CD4-positive, alpha-beta T cell (primary cell): ENCODE measurements at regions not wholly inside any gene's neighbourhood (a gene's known extent, or its start where the extent isn't known, plus 50 kb on each side); places are given as distances from the start of the nearest gene placed in this dataset.
"Not testable (repeated sequence)": the region's sequence is repeated elsewhere in the genome, so short reads cannot be mapped to it uniquely, and the experiment has no call there.

Source experiments
- ATAC-seq: fragments of 200-7000 bp; cut with Tn5 transposase; one replicate; pipeline ENCODE4 v1.10.0; 2022; ENCODE audit warnings: mild to moderate bottlenecking; ENCODE audit not compliant: poor library complexity
- CTCF ChIA-PET: fragments of 350-600 bp; sonication (Branson Sonifier 250); formaldehyde crosslinking; loops from one replicate; lab custom pipeline; 2021; ENCODE audit warnings: antibody characterized with exemption, inconsistent platforms; lab: Charles Lee
- POLR2A ChIA-PET: fragments of 350-600 bp; sonication (Branson Sonifier 250); formaldehyde crosslinking; loops from one replicate; lab custom pipeline; 2021; ENCODE audit warnings: antibody characterized with exemption, inconsistent platforms; lab: Charles Lee
- DNase-seq, 14 experiments: peaks; one replicate each; pipeline ENCODE4 v3.0.0-alpha.2; 2013 to 2020; ENCODE audit warnings: mixed read lengths in 2 of 14
- H3K27ac ChIP-seq, 2 donors: one replicate each; pipeline versions ENCODE4 v1.5.1 to v1.7.0; 2013; ENCODE audit warnings: low read length in 2 of 2, low read depth in 1 of 2, mild to moderate bottlenecking in 1 of 2
- H3K27me3 ChIP-seq, 2 experiments: 1 replicate in 1 of 2; 2 replicates in 1 of 2; pipeline versions ENCODE4 v1.6.1 to v1.7.0; 2013; ENCODE audit warnings: low read length in 2 of 2, control low read depth in 1 of 2, mild to moderate bottlenecking in 1 of 2, moderate library complexity in 1 of 2; ENCODE audit not compliant: insufficient read depth in 2 of 2, control insufficient read depth in 1 of 2
- H3K36me3 ChIP-seq: one replicate; pipeline ENCODE4 v1.6.1; 2013; ENCODE audit warnings: low read length, control low read depth; ENCODE audit not compliant: insufficient read depth
- H3K4me1 ChIP-seq: one replicate; pipeline ENCODE4 v1.6.1; 2013; ENCODE audit warnings: low read length, control low read depth; ENCODE audit not compliant: insufficient read depth
- H3K4me3 ChIP-seq: one replicate; pipeline ENCODE4 v1.5.1; 2013; ENCODE audit warnings: mild to moderate bottlenecking, low read length, moderate library complexity
- H3K9me3 ChIP-seq, 2 experiments: 1 replicate in 1 of 2; 2 replicates in 1 of 2; pipeline versions ENCODE4 v1.6.1 to v1.7.0; 2013; ENCODE audit warnings: low read length in 2 of 2, mild to moderate bottlenecking in 2 of 2, control low read depth in 1 of 2, moderate library complexity in 1 of 2; ENCODE audit not compliant: control insufficient read depth in 1 of 2, insufficient read depth in 1 of 2
- H3K27ac Mint-ChIP-seq: one replicate; pipeline ENCODE4 v1.8.0; 2020; ENCODE audit warnings: mixed read lengths
- H3K27me3 Mint-ChIP-seq: one replicate; pipeline ENCODE4 v1.8.0; 2021; ENCODE audit warnings: mixed read lengths
- H3K36me3 Mint-ChIP-seq: one replicate; pipeline ENCODE4 v1.8.0; 2021; ENCODE audit warnings: low read depth, mixed read lengths
- H3K4me1 Mint-ChIP-seq: one replicate; pipeline ENCODE4 v1.8.0; 2021; ENCODE audit warnings: low read depth, mixed read lengths
- H3K4me3 Mint-ChIP-seq: one replicate; pipeline ENCODE4 v1.8.0; 2020; ENCODE audit warnings: mild to moderate bottlenecking, mixed read lengths
- H3K9me3 Mint-ChIP-seq: one replicate; pipeline ENCODE4 v1.8.0; 2020; ENCODE audit warnings: mixed read lengths
- CTCF ChIP-seq: fragments of 200-600 bp; IDR thresholded peaks from one replicate; pipeline ENCODE4 v1.8.0; 2022; ENCODE audit warnings: antibody characterized with exemption, mild to moderate bottlenecking
- intact Hi-C, 2 experiments: fragments of 100-400 bp; cut with DNase I in 1 of 2; cut with micrococcal nuclease in 1 of 2; formaldehyde crosslinking; loops; one replicate each; pipeline versions ENCODE4 v1.15.1 to v1.9.0; 2023 to 2025; cut with DNase I, micrococcal nuclease

GRCh38 chr9:115690786-115691496, 462.6 kb upstream of the PAPPA start:
- intact Hi-C loops: no loop called here
- Histone ChIP-seq H3K36me3 (no peaks in the 10 kb centered on the region), H3K27ac (no peak overlapping the region), H3K4me1 (no peaks in the 10 kb centered on the region), H3K9me3 (no peaks in the 10 kb centered on the region), H3K27me3 (no peaks in the 10 kb centered on the region), H3K4me3 (no peak overlapping the region)
- Mint-ChIP-seq H3K27me3 (peaks cover 19% of the 10 kb centered on the region), H3K4me3 (no peak overlapping the region), H3K36me3 (no peaks in the 10 kb centered on the region), H3K27ac (no peak overlapping the region), H3K4me1 (no peaks in the 10 kb centered on the region), H3K9me3 (peaks cover 5% of the 10 kb centered on the region)
- no peak for TF ChIP-seq CTCF
- POLR2A ChIA-PET: no interaction called here
- no peak for DNase-seq
- ATAC-seq: no peak
- CTCF ChIA-PET: no interaction called here

GRCh38 chr9:115691693-115692092, 461.9 kb upstream of the PAPPA start:
- no peak for DNase-seq
- Histone ChIP-seq H3K4me3 (no peak overlapping the region), H3K27me3 (no peaks in the 10 kb centered on the region), H3K9me3 (no peaks in the 10 kb centered on the region), H3K36me3 (no peaks in the 10 kb centered on the region), H3K27ac (no peak overlapping the region), H3K4me1 (no peaks in the 10 kb centered on the region)
- POLR2A ChIA-PET: no interaction called here
- H3K27ac Mint-ChIP-seq: no peak overlapping the region
- peaks cover 19% of the 10 kb centered on the region for H3K27me3 Mint-ChIP-seq
- intact Hi-C loops: no loop called here
- H3K4me3 Mint-ChIP-seq: no peak overlapping the region
- no peaks in the 10 kb centered on the region for H3K36me3 Mint-ChIP-seq
- CTCF ChIA-PET: no interaction called here
- ATAC-seq: no peak
- TF ChIP-seq CTCF: no peak
- peaks cover 5% of the 10 kb centered on the region for H3K9me3 Mint-ChIP-seq
- no peaks in the 10 kb centered on the region for H3K4me1 Mint-ChIP-seq

- H3K4me1 Mint-ChIP-seq, H3K4me3 Mint-ChIP-seq, H3K36me3 Mint-ChIP-seq, intact Hi-C loops, H3K9me3 ChIP-seq, CTCF ChIA-PET, DNase-seq, ATAC-seq, POLR2A ChIA-PET, H3K4me1 ChIP-seq, H3K4me3 ChIP-seq, H3K27ac ChIP-seq, H3K27ac Mint-ChIP-seq, H3K36me3 ChIP-seq, H3K27me3 ChIP-seq, H3K9me3 Mint-ChIP-seq: not testable (repeated sequence)
- peaks cover 14% of the 10 kb centered on the region for H3K27me3 Mint-ChIP-seq
Measured at GRCh38 chr9:115692868-115693267, 460.7 kb upstream of the PAPPA start.

DNA sequence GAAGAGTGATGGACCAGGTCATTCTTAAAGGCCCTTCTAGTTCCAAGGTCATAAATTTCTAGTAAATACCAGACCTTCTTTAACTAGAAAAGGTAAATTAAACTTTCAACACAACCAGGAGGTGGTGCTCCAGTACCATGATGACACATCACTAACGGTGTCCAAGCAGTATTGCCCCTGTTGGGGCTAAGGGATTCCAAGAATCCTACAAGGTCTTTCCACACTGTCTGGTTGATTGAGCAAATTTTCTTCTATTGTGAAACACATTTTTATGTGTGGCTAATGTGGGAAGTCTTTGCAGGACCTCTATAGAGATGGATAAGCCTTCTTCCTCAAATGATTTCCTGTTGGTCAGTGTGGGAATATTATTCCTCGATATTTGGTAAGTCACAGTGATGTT, 459.6 kb upstream of the PAPPA start:
- Mint-ChIP-seq H3K36me3 (no peaks in the 10 kb centered on the region), H3K9me3 (no peaks in the 10 kb centered on the region), H3K27ac (no peak overlapping the region), H3K4me1 (no peaks in the 10 kb centered on the region), H3K27me3 (peaks cover 12% of the 10 kb centered on the region), H3K4me3 (no peak overlapping the region)
- ChIA-PET POLR2A (no interaction called here), CTCF (no interaction called here)
- no peak for TF ChIP-seq CTCF
- H3K4me1 ChIP-seq: no peaks in the 10 kb centered on the region
- no peaks in the 10 kb centered on the region for H3K9me3 ChIP-seq
- H3K27me3 ChIP-seq: no peaks in the 10 kb centered on the region
- intact Hi-C loops: no loop called here
- no peak overlapping the region for H3K4me3 ChIP-seq
- ATAC-seq (no peak), DNase-seq (no peak)
- H3K27ac ChIP-seq: no peak overlapping the region
- no peaks in the 10 kb centered on the region for H3K36me3 ChIP-seq
